ENCODE measurements at regions not wholly inside any gene's neighbourhood (a gene's known extent, or its start where the extent isn't known, plus 50 kb on each side); places are given as distances from the start of the nearest gene placed in this dataset.

DNA sequence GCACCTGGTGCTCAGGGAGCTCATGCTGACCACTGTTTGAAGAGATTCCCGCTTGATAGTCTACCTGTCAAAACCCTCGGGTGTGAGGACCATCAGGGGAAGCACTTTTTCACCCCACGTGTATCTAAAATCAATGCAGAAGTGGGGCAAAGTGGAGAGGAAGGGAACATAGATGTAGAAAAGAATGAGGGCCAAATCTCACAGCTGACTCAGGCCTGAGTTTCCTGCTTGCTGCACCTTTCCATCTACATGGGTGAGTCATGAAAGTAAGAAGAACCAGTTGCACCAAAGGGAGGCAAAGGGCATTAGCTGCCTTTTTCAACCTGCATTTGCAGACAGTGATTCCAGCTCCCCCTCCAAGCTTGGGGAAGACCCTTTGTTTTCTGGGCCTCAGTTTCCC, 100.2 kb upstream of the MYCN start:
- no peak overlapping the region for H2AFZ ChIP-seq (ENCODE audit: low read length, unreplicated experiment)
- H3K4me3 ChIP-seq (ENCODE audit: low read depth, low read length), result no peak overlapping the region
- H3K27ac ChIP-seq (ENCODE audit: low read depth, low read length), result no peak overlapping the region
- H3K79me2 ChIP-seq (ENCODE audit: control insufficient read depth, insufficient read depth, low read length, unreplicated experiment), result no peaks in the 10 kb centered on the region
- no peaks in the 10 kb centered on the region for H3K4me1 ChIP-seq (ENCODE audit: control insufficient read depth, insufficient read depth, low read length, unreplicated experiment)
- H3K27me3 ChIP-seq (ENCODE audit: insufficient read depth, low read length), result no peaks in the 10 kb centered on the region
- no peaks in the 10 kb centered on the region for H3K36me3 ChIP-seq (ENCODE audit: insufficient read depth, low read length)

DNA sequence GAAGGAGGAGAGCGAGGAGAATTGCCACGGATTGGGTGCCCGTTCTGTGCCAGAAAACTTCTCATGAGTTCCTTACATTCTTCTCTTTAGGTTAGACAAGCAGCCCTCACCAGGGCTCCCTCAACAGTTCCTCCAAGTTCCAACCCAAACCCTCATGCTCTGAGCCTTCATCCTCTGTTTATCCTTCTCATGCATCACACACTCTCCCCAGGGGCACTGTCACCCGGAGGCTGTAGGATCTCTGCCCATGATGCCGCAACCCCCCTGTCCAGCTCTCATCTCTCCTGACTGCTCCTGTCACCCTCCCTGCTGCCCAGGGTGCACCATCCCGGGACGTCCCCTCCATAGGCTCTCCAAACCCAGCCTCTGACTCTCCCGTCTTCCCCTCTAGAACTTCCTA, 99.4 kb upstream of the MYCN start:
- H3K27me3 ChIP-seq (ENCODE audit: insufficient read depth, low read length), result no peaks in the 10 kb centered on the region
- no peak overlapping the region for H3K4me3 ChIP-seq (ENCODE audit: low read depth, low read length)
- H3K4me1 ChIP-seq (ENCODE audit: control insufficient read depth, insufficient read depth, low read length, unreplicated experiment), result no peaks in the 10 kb centered on the region
- no peaks in the 10 kb centered on the region for H3K79me2 ChIP-seq (ENCODE audit: control insufficient read depth, insufficient read depth, low read length, unreplicated experiment)
- H2AFZ ChIP-seq (ENCODE audit: low read length, unreplicated experiment), result no peak overlapping the region
- no peak overlapping the region for H3K27ac ChIP-seq (ENCODE audit: low read depth, low read length)
- no peaks in the 10 kb centered on the region for H3K36me3 ChIP-seq (ENCODE audit: insufficient read depth, low read length)

GRCh38 chr2:15841776-15842560, 98.4 kb upstream of the MYCN start:
- Histone ChIP-seq H3K27me3 (ENCODE audit: insufficient read depth, low read length) (no peaks in the 10 kb centered on the region), H3K27ac (ENCODE audit: low read depth, low read length) (no peak overlapping the region), H2AFZ (ENCODE audit: low read length, unreplicated experiment) (no peak overlapping the region), H3K36me3 (ENCODE audit: insufficient read depth, low read length) (no peaks in the 10 kb centered on the region), H3K4me1 (ENCODE audit: control insufficient read depth, insufficient read depth, low read length, unreplicated experiment) (no peaks in the 10 kb centered on the region), H3K79me2 (ENCODE audit: control insufficient read depth, insufficient read depth, low read length, unreplicated experiment) (no peaks in the 10 kb centered on the region), H3K4me3 (ENCODE audit: low read depth, low read length) (no peak overlapping the region)

- Histone ChIP-seq H3K36me3 (ENCODE audit: insufficient read depth, low read length) (no peaks in the 10 kb centered on the region), H3K4me3 (ENCODE audit: low read depth, low read length) (no peak overlapping the region), H3K79me2 (ENCODE audit: control insufficient read depth, insufficient read depth, low read length, unreplicated experiment) (no peaks in the 10 kb centered on the region), H3K27ac (ENCODE audit: low read depth, low read length) (no peak overlapping the region), H3K4me1 (ENCODE audit: control insufficient read depth, insufficient read depth, low read length, unreplicated experiment) (no peaks in the 10 kb centered on the region), H3K27me3 (ENCODE audit: insufficient read depth, low read length) (no peaks in the 10 kb centered on the region), H2AFZ (ENCODE audit: low read length, unreplicated experiment) (no peak overlapping the region)
These were observed 97.3 kb upstream of the MYCN start for GRCh38 chr2:15842758-15843666.

DNA sequence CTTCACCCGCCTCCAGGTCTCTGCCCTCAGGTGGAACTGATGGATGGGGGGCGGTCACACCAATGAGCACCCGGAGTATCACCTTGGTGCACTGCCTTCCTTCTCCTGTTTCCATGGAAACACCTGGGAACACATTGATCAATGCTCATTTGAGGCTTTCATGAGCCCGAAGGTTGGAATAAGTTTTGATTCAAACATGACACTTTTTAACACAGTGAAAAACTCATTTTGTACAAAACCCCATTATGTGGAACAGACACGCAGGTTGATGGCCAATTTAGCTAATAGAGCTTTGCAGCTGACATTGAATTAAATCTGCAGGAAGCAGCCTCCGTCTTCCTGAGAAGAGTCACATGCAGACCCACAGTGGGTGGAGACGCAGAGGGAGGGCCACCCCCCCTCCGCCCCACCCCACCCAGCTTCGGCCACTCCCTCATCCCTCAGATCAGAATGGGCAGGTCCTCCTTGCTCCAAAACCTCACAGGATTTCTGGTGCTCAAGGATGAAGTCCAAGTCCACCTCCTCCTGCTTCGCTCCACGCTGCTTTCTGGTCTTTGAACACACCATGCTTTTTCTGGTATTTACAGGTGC, 96.0 kb upstream of the MYCN start:
- Histone ChIP-seq H3K4me1 (ENCODE audit: control insufficient read depth, insufficient read depth, low read length, unreplicated experiment) (no peaks in the 10 kb centered on the region), H3K4me3 (ENCODE audit: low read depth, low read length) (no peak overlapping the region), H2AFZ (ENCODE audit: low read length, unreplicated experiment) (no peak overlapping the region), H3K36me3 (ENCODE audit: insufficient read depth, low read length) (no peaks in the 10 kb centered on the region), H3K27ac (ENCODE audit: low read depth, low read length) (no peak overlapping the region), H3K27me3 (ENCODE audit: insufficient read depth, low read length) (no peaks in the 10 kb centered on the region), H3K79me2 (ENCODE audit: control insufficient read depth, insufficient read depth, low read length, unreplicated experiment) (no peaks in the 10 kb centered on the region)

DNA sequence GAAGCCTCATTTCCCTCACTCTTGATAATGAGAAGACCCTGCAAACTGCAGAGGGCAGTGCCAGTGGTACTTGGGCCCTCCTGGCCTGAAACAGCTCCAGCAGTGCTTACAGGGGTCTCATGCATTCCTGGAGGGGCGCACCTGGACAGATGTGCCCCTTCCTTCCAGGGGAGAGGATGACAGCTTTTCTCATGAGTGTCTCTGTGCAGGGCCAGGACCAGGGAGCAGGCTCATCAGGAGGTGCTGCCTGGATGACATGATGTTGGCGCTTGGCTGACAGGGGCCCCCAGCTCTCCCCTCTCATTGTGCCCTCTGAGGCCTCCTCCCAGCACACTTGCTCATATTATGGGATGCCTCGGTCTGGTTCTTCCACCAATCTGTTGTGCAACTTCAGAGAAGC, 95.1 kb upstream of the MYCN start:
- H3K36me3 ChIP-seq (ENCODE audit: insufficient read depth, low read length), result no peaks in the 10 kb centered on the region
- no peaks in the 10 kb centered on the region for H3K27me3 ChIP-seq (ENCODE audit: insufficient read depth, low read length)
- no peak overlapping the region for H3K4me3 ChIP-seq (ENCODE audit: low read depth, low read length)
- H3K79me2 ChIP-seq (ENCODE audit: control insufficient read depth, insufficient read depth, low read length, unreplicated experiment), result no peaks in the 10 kb centered on the region
- H3K27ac ChIP-seq (ENCODE audit: low read depth, low read length), result no peak overlapping the region
- no peak overlapping the region for H2AFZ ChIP-seq (ENCODE audit: low read length, unreplicated experiment)
- no peaks in the 10 kb centered on the region for H3K4me1 ChIP-seq (ENCODE audit: control insufficient read depth, insufficient read depth, low read length, unreplicated experiment)

DNA sequence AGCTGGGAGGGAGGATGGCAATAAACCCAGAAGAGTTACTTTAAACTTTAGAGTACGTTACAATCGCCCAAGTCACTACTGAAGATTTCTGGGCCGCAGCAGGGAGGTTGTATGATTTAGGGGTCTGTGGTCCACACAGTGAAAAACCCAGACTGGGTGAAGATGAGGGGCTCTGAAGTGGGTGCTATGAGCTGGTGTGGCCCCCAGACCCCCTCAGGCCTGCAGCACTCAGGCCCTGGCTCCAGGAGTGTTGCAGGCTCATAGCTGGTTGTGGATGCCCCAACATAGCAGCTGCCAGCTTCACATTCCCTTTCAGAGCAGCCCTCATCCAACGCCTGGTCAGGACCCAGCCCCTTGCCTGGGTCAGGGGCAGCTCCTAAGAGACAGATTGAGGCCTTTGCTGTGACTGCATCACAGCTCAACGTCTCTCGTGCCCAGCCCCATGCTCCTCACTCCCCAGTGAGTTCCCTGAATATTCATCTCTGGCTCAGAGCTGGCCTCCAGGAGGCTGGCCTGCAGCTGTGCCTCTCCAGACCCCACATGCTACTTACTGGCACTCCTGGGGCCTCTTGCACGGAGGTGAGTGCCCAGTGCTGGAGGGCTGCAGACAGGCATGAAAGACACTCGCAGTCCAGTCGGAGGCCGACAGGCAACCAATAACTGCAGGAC, 94.5 kb upstream of the MYCN start:
- H3K27ac ChIP-seq (ENCODE audit: low read depth, low read length), result no peak overlapping the region
- H3K4me3 ChIP-seq (ENCODE audit: low read depth, low read length), result no peak overlapping the region
- H3K36me3 ChIP-seq (ENCODE audit: insufficient read depth, low read length), result no peaks in the 10 kb centered on the region
- H2AFZ ChIP-seq (ENCODE audit: low read length, unreplicated experiment), result no peak overlapping the region
- no peaks in the 10 kb centered on the region for H3K27me3 ChIP-seq (ENCODE audit: insufficient read depth, low read length)
- no peaks in the 10 kb centered on the region for H3K79me2 ChIP-seq (ENCODE audit: control insufficient read depth, insufficient read depth, low read length, unreplicated experiment)
- no peaks in the 10 kb centered on the region for H3K4me1 ChIP-seq (ENCODE audit: control insufficient read depth, insufficient read depth, low read length, unreplicated experiment)

- Histone ChIP-seq H2AFZ (ENCODE audit: low read length, unreplicated experiment) (no peak overlapping the region), H3K36me3 (ENCODE audit: insufficient read depth, low read length) (no peaks in the 10 kb centered on the region), H3K27me3 (ENCODE audit: insufficient read depth, low read length) (no peaks in the 10 kb centered on the region), H3K4me1 (ENCODE audit: control insufficient read depth, insufficient read depth, low read length, unreplicated experiment) (no peaks in the 10 kb centered on the region), H3K79me2 (ENCODE audit: control insufficient read depth, insufficient read depth, low read length, unreplicated experiment) (no peaks in the 10 kb centered on the region), H3K4me3 (ENCODE audit: low read depth, low read length) (no peak overlapping the region), H3K27ac (ENCODE audit: low read depth, low read length) (no peak overlapping the region)
These were observed 93.7 kb upstream of the MYCN start for GRCh38 chr2:15846626-15847025.

DNA sequence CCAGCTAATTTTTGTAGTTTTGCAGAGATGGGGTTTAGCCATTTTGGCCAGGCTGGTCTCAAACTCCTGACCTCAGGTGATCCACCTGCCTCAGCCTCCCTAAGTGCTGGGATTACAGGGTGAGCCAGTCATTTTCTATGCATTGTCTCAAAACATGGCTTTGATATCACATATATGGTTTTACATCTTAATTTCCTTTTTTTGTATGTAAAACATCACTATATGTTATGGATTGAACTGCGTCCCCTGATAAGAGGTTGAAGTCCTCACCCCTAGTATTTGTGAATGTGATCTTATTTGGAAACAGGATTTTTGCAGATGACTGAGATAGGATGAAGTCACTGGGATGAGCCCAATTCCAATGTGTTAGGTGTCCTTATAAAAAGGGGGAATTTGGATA, 89.8 kb upstream of the MYCN start:
- H3K79me2 ChIP-seq (ENCODE audit: control insufficient read depth, insufficient read depth, low read length, unreplicated experiment), result no peaks in the 10 kb centered on the region
- no peaks in the 10 kb centered on the region for H3K36me3 ChIP-seq (ENCODE audit: insufficient read depth, low read length)
- no peak overlapping the region for H3K4me3 ChIP-seq (ENCODE audit: low read depth, low read length)
- H3K27ac ChIP-seq (ENCODE audit: low read depth, low read length), result no peak overlapping the region
- H3K4me1 ChIP-seq (ENCODE audit: control insufficient read depth, insufficient read depth, low read length, unreplicated experiment), result no peaks in the 10 kb centered on the region
- no peak overlapping the region for H2AFZ ChIP-seq (ENCODE audit: low read length, unreplicated experiment)
- H3K27me3 ChIP-seq (ENCODE audit: insufficient read depth, low read length), result no peaks in the 10 kb centered on the region

DNA sequence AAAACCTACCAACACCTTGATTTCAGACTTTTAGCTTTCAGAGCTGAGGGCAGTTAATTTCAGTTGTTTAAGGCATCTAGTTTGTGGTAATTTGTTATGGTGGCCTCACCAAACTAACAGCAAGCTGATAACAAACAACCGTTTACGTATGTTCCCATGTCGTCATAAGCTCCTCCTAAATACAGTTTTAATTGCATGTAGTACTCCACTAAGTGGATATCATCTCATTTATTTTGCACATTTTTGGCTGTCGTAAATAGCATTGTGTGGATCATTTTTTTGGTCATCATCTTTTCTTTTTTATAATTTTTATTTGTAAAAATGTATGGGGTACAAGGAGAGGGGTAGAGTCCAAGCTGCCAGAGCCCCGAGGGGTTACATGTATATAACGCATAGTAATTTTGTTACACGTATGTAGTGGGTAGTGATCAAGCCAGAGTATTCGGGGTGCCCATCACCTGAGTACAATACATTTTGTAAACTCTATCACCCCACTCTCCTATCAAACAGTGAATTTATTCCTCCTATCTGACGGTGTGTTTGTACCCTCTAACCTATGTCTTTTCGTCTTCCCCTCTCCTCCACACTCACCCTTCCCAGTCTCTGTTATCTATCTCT, 89.2 kb upstream of the MYCN start:
- H3K36me3 ChIP-seq (ENCODE audit: insufficient read depth, low read length), result no peaks in the 10 kb centered on the region

More for the DNA sequence above, 89.2 kb upstream of the MYCN start:
- Histone ChIP-seq H3K4me1 (ENCODE audit: control insufficient read depth, insufficient read depth, low read length, unreplicated experiment) (no peaks in the 10 kb centered on the region), H3K79me2 (ENCODE audit: control insufficient read depth, insufficient read depth, low read length, unreplicated experiment) (no peaks in the 10 kb centered on the region), H3K27me3 (ENCODE audit: insufficient read depth, low read length) (no peaks in the 10 kb centered on the region), H3K27ac (ENCODE audit: low read depth, low read length) (no peak overlapping the region), H3K4me3 (ENCODE audit: low read depth, low read length) (no peak overlapping the region), H2AFZ (ENCODE audit: low read length, unreplicated experiment) (no peak overlapping the region)

Measured in ACC112 (cell line).